Astrocyte (in vitro differentiated cells and primary cell): ENCODE measurements at regions not wholly inside any gene's neighbourhood (a gene's known extent, or its start where the extent isn't known, plus 50 kb on each side); places are given as distances from the start of the nearest gene placed in this dataset.

Experiments used
- CTCF ChIP-seq: IDR thresholded peaks from 2 replicates; pipeline ENCODE4 v1.5.1; 2011; ENCODE audit warnings: low read depth, mild to moderate bottlenecking, inconsistent platforms, low read length, moderate library complexity; ENCODE audit not compliant: insufficient read depth
- EZH2 ChIP-seq: IDR thresholded peaks from 2 replicates; pipeline ENCODE4 v1.6.1; 2012; ENCODE audit warnings: mild to moderate bottlenecking, low read length, inconsistent platforms; ENCODE audit not compliant: insufficient read depth

DNA sequence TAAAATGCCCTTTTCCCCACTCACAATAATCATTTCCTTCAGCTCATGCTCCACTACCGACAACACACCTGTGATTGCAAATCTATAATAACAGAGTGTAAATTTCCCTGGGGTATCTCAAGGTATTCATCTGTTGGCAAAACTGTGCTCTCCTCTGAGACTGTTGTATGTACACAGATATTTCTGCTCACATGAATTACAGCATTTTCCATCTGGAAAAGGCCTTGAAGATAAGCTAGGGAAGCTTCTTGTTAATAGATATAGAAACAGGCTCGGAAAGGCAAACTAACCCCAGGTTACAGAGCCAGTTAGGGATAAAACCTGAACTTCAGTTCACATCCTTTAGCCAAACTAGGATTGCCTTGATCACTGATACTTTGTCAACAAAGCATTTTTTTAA is 210.4 kb upstream of the KRR1 start:
- TF ChIP-seq CTCF (no peak), EZH2 (no peak)
